ENCODE measurements at regions not wholly inside any gene's neighbourhood (a gene's known extent, or its start where the extent isn't known, plus 50 kb on each side); places are given as distances from the start of the nearest gene placed in this dataset.
"Not testable (repeated sequence)": the region's sequence is repeated elsewhere in the genome, so short reads cannot be mapped to it uniquely, and the experiment has no call there.

- Mint-ChIP-seq H3K27me3 (peaks cover 9% of the 10 kb centered on the region), H3K9me3 (no peaks in the 10 kb centered on the region), H3K27ac (no peak overlapping the region), H3K4me3 (no peak overlapping the region), H3K4me1 (no peaks in the 10 kb centered on the region), H3K36me3 (no peaks in the 10 kb centered on the region)
- ATAC-seq: no peak
Observed at GRCh38 chr1:61028136-61028535, 54.2 kb upstream of the NFIA start.

GRCh38 chr1:61018068-61018467 lies 64.3 kb upstream of the NFIA start:
- ATAC-seq, H3K27ac Mint-ChIP-seq, H3K36me3 Mint-ChIP-seq: not testable (repeated sequence)

GRCh38 chr1:61017651-61018050 lies 64.7 kb upstream of the NFIA start:
- Mint-ChIP-seq H3K27me3 (peaks cover 30% of the 10 kb centered on the region), H3K36me3 (no peaks in the 10 kb centered on the region), H3K4me3 (no peak overlapping the region), H3K4me1 (no peaks in the 10 kb centered on the region), H3K27ac (no peak overlapping the region), H3K9me3 (no peaks in the 10 kb centered on the region)
- no peak for ATAC-seq

More at GRCh38 chr1:61018068-61018467, 64.3 kb upstream of the NFIA start:
- not testable (repeated sequence) for H3K4me3 Mint-ChIP-seq, H3K4me1 Mint-ChIP-seq, H3K9me3 Mint-ChIP-seq
- peaks cover 30% of the 10 kb centered on the region for H3K27me3 Mint-ChIP-seq

GRCh38 chr1:61013946-61014667 lies 68.3 kb upstream of the NFIA start:
- ATAC-seq: no peak
- no peaks in the 10 kb centered on the region for H3K9me3 Mint-ChIP-seq
- H3K27ac Mint-ChIP-seq: no peak overlapping the region
- no peaks in the 10 kb centered on the region for H3K36me3 Mint-ChIP-seq
- H3K4me1 Mint-ChIP-seq: no peaks in the 10 kb centered on the region
- peaks cover 21% of the 10 kb centered on the region for H3K27me3 Mint-ChIP-seq
- H3K4me3 Mint-ChIP-seq: no peak overlapping the region

GRCh38 chr1:61013189-61013945 lies 69.0 kb upstream of the NFIA start:
- no peaks in the 10 kb centered on the region for H3K4me1 Mint-ChIP-seq
- H3K36me3 Mint-ChIP-seq: no peaks in the 10 kb centered on the region
- ATAC-seq: no peak
- H3K4me3 Mint-ChIP-seq: no peak overlapping the region
- H3K27me3 Mint-ChIP-seq: peaks cover 21% of the 10 kb centered on the region
- H3K9me3 Mint-ChIP-seq: no peaks in the 10 kb centered on the region
- no peak overlapping the region for H3K27ac Mint-ChIP-seq

- ATAC-seq: no peak
- no peaks in the 10 kb centered on the region for H3K36me3 Mint-ChIP-seq
- no peak overlapping the region for H3K4me3 Mint-ChIP-seq
- no peaks in the 10 kb centered on the region for H3K9me3 Mint-ChIP-seq
- H3K27ac Mint-ChIP-seq: no peak overlapping the region
- peaks cover 14% of the 10 kb centered on the region for H3K27me3 Mint-ChIP-seq
- no peaks in the 10 kb centered on the region for H3K4me1 Mint-ChIP-seq
Observed at GRCh38 chr1:61012341-61012761, 70.0 kb upstream of the NFIA start.

- Mint-ChIP-seq H3K36me3 (no peaks in the 10 kb centered on the region), H3K27ac (no peak overlapping the region), H3K27me3 (peaks cover 9% of the 10 kb centered on the region), H3K9me3 (no peaks in the 10 kb centered on the region), H3K4me3 (no peak overlapping the region), H3K4me1 (no peaks in the 10 kb centered on the region)
- ATAC-seq: no peak
Observed at GRCh38 chr1:61011561-61012263, 70.6 kb upstream of the NFIA start.

- Mint-ChIP-seq H3K27ac (no peak overlapping the region), H3K9me3 (no peaks in the 10 kb centered on the region), H3K4me1 (no peaks in the 10 kb centered on the region), H3K36me3 (no peaks in the 10 kb centered on the region), H3K27me3 (peaks cover 20% of the 10 kb centered on the region), H3K4me3 (no peak overlapping the region)
- ATAC-seq: no peak
Observed at GRCh38 chr1:61007534-61008364, 74.6 kb upstream of the NFIA start.

- Mint-ChIP-seq H3K4me1 (no peaks in the 10 kb centered on the region), H3K27ac (no peak overlapping the region), H3K27me3 (peaks cover 20% of the 10 kb centered on the region), H3K36me3 (no peaks in the 10 kb centered on the region), H3K4me3 (no peak overlapping the region), H3K9me3 (no peaks in the 10 kb centered on the region)
- no peak for ATAC-seq
Observed at GRCh38 chr1:61005614-61006580, 76.5 kb upstream of the NFIA start.

GRCh38 chr1:61004262-61005003 lies 77.9 kb upstream of the NFIA start:
- Mint-ChIP-seq H3K27ac (no peak overlapping the region), H3K9me3 (no peaks in the 10 kb centered on the region), H3K36me3 (no peaks in the 10 kb centered on the region)

GRCh38 chr1:61000327-61000726 lies 82.0 kb upstream of the NFIA start:
- no peaks in the 10 kb centered on the region for H3K9me3 Mint-ChIP-seq
- H3K4me3 Mint-ChIP-seq: no peak overlapping the region
- ATAC-seq: no peak
- H3K27me3 Mint-ChIP-seq: peaks cover 7% of the 10 kb centered on the region
- H3K4me1 Mint-ChIP-seq: no peaks in the 10 kb centered on the region
- H3K27ac Mint-ChIP-seq: no peak overlapping the region
- H3K36me3 Mint-ChIP-seq: no peaks in the 10 kb centered on the region

More at GRCh38 chr1:61004262-61005003, 77.9 kb upstream of the NFIA start:
- no peaks in the 10 kb centered on the region for H3K4me1 Mint-ChIP-seq
- peaks cover 20% of the 10 kb centered on the region for H3K27me3 Mint-ChIP-seq
- ATAC-seq: no peak
- no peak overlapping the region for H3K4me3 Mint-ChIP-seq

GRCh38 chr1:60998786-60999185 lies 83.6 kb upstream of the NFIA start:
- Mint-ChIP-seq H3K27me3 (peaks cover 6% of the 10 kb centered on the region), H3K4me3 (no peak overlapping the region), H3K36me3 (no peaks in the 10 kb centered on the region), H3K27ac (no peak overlapping the region), H3K4me1 (no peaks in the 10 kb centered on the region), H3K9me3 (no peaks in the 10 kb centered on the region)
- ATAC-seq: no peak

- H3K4me1 Mint-ChIP-seq: no peaks in the 10 kb centered on the region
- no peak overlapping the region for H3K4me3 Mint-ChIP-seq
- H3K36me3 Mint-ChIP-seq: no peaks in the 10 kb centered on the region
- no peak for ATAC-seq
- peaks cover 2% of the 10 kb centered on the region for H3K9me3 Mint-ChIP-seq
- no peak overlapping the region for H3K27ac Mint-ChIP-seq
- H3K27me3 Mint-ChIP-seq: peaks cover 21% of the 10 kb centered on the region
Observed at GRCh38 chr1:60994828-60995492, 87.4 kb upstream of the NFIA start.

Measured in stimulated activated memory B cell treated with anti-CD40 and anti-IgM and Interleukin-4, amounts not matched to agents 10 μg/mL and 1 μg/mL and 100 μg/mL, for 72 hours (primary cell).